ENCODE measurements at regions not wholly inside any gene's neighbourhood (a gene's known extent, or its start where the extent isn't known, plus 50 kb on each side); places are given as distances from the start of the nearest gene placed in this dataset.
"Not testable (repeated sequence)": the region's sequence is repeated elsewhere in the genome, so short reads cannot be mapped to it uniquely, and the experiment has no call there.

GRCh38 chr6:67888886-67889681, 746.0 kb upstream of the ADGRB3 start:
- ATAC-seq, result no peak

- no peak for ATAC-seq
Observed at GRCh38 chr6:67888546-67888885, 746.6 kb upstream of the ADGRB3 start.

- ATAC-seq, result no peak
Observed at GRCh38 chr6:67887747-67888545, 747.1 kb upstream of the ADGRB3 start.

DNA sequence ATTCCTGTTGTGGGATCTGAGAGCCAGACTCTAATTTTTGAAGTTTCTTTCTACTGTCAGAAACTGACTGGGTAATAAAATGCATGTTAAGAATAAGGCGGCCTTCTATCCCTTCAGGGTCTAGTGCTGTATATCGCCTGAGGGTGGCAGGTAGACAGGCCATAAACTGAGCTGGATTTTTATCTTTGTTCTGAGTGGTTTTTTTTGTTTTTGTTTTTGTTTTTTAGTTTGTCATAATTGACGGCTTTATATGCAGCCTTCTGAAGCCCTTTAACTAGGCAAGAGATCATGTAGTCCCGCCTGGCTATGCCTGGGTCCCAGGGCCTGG, 747.7 kb upstream of the ADGRB3 start:
- ATAC-seq, result no peak

DNA sequence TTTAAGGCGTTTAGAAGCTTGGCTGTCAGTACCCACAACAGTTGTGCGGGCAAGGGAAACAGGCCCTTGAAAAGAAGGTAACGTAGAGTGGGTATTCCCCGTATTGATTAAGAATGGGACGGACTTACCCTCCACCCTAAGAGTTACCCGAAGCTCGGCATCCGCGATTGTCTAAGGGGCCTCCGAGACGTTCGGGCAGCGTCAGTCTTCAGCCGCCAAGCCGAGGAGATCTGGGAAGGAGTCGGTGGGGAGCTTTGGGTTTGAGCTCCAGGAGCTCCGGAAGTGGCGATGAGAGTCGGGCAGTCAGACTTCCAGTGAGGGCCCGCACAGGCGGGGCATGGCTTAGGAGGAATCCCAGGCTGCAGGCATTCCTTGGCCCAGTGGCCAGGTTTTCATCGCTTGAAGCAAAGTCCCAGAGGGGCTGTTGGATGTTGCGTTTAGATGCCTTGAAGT, 748.2 kb upstream of the ADGRB3 start:
- no peak for ATAC-seq

GRCh38 chr6:67886036-67886707, 748.9 kb upstream of the ADGRB3 start:
- ATAC-seq, result no peak

DNA sequence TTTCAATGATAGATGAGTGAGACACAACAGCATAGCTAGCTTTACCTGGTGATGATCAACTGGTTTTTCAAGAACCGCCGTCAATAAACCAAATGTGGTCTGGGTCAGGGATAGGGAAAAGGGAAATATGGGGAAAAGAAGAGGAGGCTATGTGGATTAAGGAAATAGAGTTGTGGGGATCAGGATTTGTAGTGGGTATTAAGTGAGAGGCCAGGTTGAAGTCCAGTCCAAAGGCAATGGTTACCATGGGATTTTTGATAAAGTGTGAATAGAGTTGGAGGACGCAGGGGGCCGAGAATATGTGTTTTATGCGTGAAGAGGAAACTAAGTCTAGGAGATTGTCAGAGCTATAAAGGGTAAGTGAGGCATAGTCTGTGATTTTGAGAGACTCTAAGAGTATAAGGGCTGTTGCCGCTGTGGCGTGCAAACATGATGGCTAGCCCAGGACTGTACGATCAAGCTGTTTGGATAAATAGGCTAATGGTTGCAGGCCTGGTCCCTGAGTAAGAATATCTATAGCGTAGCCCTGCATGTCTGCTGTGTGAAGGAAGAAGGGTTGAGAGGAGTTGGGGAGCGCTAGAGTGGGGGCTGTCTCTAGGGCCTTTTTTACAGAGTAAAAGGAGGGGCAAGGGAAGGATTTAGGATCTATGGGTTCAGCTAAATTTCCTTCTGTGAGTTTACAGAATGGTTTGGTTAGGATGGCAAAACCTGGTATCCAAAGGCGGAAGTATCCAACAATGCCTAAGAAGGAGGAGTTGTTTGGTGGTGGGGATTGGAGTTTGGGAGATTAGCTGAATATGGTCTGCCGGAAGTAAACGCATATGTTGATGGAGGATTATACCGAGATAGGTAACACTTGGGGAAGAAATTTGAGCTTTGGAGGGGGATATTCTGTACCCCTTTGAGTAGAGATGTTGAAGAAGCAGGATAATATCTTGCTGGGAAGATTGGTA, 749.7 kb upstream of the ADGRB3 start:
- no peak for ATAC-seq

DNA sequence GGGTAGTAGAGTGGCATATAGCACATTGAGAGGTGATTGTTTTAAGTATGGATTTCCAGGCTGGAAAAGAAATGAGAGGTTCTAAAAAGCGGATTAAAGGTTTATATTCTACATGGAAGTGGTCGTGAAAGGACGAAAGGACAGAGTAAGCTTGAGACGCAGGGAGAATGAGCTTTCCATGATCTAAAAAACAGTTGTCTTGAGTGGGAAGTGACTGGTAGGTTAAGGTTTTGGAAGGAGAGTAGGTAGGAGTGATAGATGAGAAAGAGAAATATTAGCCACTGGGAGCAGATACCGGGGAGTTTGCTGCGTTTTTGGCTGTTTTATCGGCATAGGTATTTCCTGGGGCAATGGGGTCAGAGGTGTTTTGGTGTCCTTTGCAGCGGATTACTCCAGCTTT, 750.6 kb upstream of the ADGRB3 start:
- no peak for ATAC-seq

- no peak for ATAC-seq
Observed at GRCh38 chr6:67883500-67884366, 751.3 kb upstream of the ADGRB3 start.

DNA sequence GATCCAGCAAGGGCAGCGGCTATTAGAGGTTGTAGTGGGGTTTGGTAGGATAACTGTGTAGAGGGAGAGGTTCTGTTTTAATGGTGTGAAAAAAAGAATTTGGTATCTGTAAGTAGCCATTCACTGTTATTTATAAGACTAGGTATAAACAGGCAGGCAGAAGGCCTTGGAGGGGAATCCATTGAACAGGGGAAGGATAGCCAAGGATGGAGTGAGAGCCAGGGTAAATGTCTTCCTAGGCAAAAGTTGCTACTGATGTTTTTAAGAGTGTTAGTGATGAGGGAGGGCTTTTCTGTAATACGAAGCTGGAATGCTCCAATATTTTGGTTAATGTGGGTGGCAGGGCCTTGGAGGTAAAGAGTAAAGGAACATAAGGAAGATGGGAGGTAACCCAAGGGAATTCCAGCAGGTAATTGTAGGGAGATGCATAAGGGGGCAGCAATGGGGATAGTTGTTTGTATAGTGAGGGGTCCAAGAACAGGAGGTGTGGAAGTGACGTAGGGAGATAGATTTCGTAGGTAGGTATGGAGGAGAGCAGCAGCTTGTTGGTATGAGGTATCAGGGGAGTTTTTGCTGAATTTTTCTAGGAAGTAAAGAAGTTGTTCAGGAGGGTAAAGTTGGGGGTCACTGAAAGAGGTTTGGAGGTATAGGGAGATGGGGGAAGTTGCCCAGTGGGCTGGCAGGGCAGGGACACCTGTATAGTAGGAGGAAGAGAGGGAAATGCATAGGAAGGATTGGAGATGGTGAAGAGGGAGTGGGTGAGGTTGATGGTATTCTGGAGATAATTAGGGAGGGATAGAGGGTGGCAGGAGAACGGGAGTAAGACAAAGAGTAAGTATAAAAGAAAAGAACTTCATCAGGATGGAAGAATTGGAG, 752.4 kb upstream of the ADGRB3 start:
- no peak for ATAC-seq

- ATAC-seq, result no peak
Observed at GRCh38 chr6:67881706-67882065, 753.4 kb upstream of the ADGRB3 start.

- no peak for ATAC-seq
Observed at GRCh38 chr6:67880939-67881705, 754.0 kb upstream of the ADGRB3 start.

GRCh38 chr6:67880343-67880742, 754.7 kb upstream of the ADGRB3 start:
- ATAC-seq, result not testable (repeated sequence)

GRCh38 chr6:67879928-67880327, 755.2 kb upstream of the ADGRB3 start:
- not testable (repeated sequence) for ATAC-seq

DNA sequence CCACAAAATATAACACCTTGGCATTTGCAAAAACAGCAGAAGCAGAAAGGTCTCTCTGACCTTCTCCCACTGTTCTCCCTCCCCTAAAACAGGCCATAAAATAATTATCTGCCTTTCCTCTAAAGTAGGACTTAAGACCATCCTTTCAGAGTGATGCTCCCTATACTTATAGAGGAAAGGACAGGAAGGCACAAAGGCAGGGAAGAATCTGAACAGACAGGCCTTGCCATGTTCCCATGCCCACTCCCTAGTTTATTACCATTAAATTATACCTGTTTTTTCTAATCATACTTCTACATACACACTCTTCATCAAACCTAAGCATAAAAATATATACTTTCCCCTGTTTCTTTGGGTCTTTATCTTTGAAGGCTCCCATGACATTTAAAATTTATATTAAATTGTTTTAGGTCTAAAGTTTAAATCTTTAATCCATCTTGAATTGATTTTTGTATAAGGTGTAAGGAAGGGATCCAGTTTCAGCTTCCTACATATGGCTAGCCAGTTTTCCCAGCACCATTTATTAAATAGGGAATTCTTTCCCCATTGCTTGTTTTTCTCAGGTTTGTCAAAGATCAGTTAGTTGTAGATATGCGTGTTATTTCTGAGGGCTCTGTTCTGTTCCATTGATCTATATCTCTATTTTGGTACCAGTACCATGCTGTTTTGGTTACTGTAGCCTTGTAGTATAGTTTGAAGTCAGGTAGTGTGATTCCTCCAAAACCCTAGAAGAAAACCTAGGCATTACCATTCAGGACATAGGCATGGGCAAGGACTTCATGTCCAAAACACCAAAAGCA, 755.8 kb upstream of the ADGRB3 start:
- ATAC-seq, result not testable (repeated sequence)

GRCh38 chr6:67878216-67878615, 756.9 kb upstream of the ADGRB3 start:
- not testable (repeated sequence) for ATAC-seq

GRCh38 chr6:67877288-67877687, 757.8 kb upstream of the ADGRB3 start:
- ATAC-seq, result no peak

DNA sequence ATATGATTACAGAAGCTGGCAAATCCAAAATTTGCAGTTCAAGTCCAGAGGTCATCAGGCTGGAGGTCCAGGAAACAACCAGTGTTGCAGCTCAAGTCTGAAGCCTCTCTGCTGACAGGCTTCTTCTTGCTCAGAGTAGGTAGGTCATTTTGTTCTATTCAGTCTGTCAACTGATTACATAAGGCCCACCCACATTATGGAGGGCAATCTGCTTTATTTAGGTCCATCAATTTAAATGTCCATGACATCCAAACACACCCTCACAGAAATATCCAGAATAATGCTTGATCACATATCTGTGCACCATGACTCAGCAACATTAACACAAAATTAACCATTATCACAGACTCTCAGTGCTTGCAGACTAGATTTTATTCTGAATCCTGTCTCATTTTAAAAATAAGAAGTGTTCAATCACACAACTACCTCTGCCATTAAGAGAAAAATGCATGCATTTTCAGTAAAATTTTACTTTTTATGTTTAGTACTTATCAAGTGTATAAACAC, 759.2 kb upstream of the ADGRB3 start:
- ATAC-seq, result no peak

GRCh38 chr6:67870321-67870720, 764.8 kb upstream of the ADGRB3 start:
- no peak for ATAC-seq

Measured in esophagus mucosa (tissue), 1 donor.